ENCODE measurements at regions not wholly inside any gene's neighbourhood (a gene's known extent, or its start where the extent isn't known, plus 50 kb on each side); places are given as distances from the start of the nearest gene placed in this dataset.
"Not testable (repeated sequence)": the region's sequence is repeated elsewhere in the genome, so short reads cannot be mapped to it uniquely, and the experiment has no call there.

- no peak for DNase-seq (ENCODE audit: low read depth, low spot score)
Observed at GRCh38 chr16:22710326-22710725, 103.6 kb upstream of the HS3ST2 start.

- no peak for DNase-seq (ENCODE audit: low read depth, low spot score)
Observed at GRCh38 chr16:22711847-22712246, 102.1 kb upstream of the HS3ST2 start.

GRCh38 chr16:22712471-22712870, 101.5 kb upstream of the HS3ST2 start:
- no peak for DNase-seq (ENCODE audit: low read depth, low spot score)

GRCh38 chr16:22718598-22718997, 95.4 kb upstream of the HS3ST2 start:
- DNase-seq (ENCODE audit: low read depth, low spot score), result not testable (repeated sequence)

- no peak for DNase-seq (ENCODE audit: low read depth, low spot score)
Observed at GRCh38 chr16:22719945-22720344, 94.0 kb upstream of the HS3ST2 start.

GRCh38 chr16:22721511-22722100, 92.4 kb upstream of the HS3ST2 start:
- DNase-seq (ENCODE audit: low read depth, low spot score), result no peak

- not testable (repeated sequence) for DNase-seq (ENCODE audit: low read depth, low spot score)
Observed at GRCh38 chr16:22722551-22723541, 91.1 kb upstream of the HS3ST2 start.

- DNase-seq (ENCODE audit: low read depth, low spot score), result no peak
Observed at GRCh38 chr16:22726868-22727267, 87.1 kb upstream of the HS3ST2 start.

GRCh38 chr16:22727285-22728166, 86.4 kb upstream of the HS3ST2 start:
- no peak for DNase-seq (ENCODE audit: low read depth, low spot score)

GRCh38 chr16:22728167-22728836, 85.7 kb upstream of the HS3ST2 start:
- no peak for DNase-seq (ENCODE audit: low read depth, low spot score)

- DNase-seq (ENCODE audit: low read depth, low spot score), result no peak
Observed at GRCh38 chr16:22732400-22732799, 81.6 kb upstream of the HS3ST2 start.

- DNase-seq (ENCODE audit: low read depth, low spot score), result no peak
Observed at GRCh38 chr16:22732959-22733358, 81.0 kb upstream of the HS3ST2 start.

GRCh38 chr16:22734368-22734767, 79.6 kb upstream of the HS3ST2 start:
- DNase-seq (ENCODE audit: low read depth, low spot score), result no peak

- DNase-seq (ENCODE audit: low read depth, low spot score), result no peak
Observed at GRCh38 chr16:22736791-22737190, 77.2 kb upstream of the HS3ST2 start.

GRCh38 chr16:22739077-22739476, 74.9 kb upstream of the HS3ST2 start:
- DNase-seq (ENCODE audit: low read depth, low spot score), result no peak

- no peak for DNase-seq (ENCODE audit: low read depth, low spot score)
Observed at GRCh38 chr16:22743401-22743800, 70.6 kb upstream of the HS3ST2 start.

GRCh38 chr16:22751104-22751667, 62.8 kb upstream of the HS3ST2 start:
- DNase-seq (ENCODE audit: low read depth, low spot score), result no peak

- no peak for DNase-seq (ENCODE audit: low read depth, low spot score)
Observed at GRCh38 chr16:22751685-22752084, 62.3 kb upstream of the HS3ST2 start.

- no peak for DNase-seq (ENCODE audit: low read depth, low spot score)
Observed at GRCh38 chr16:22753451-22753850, 60.5 kb upstream of the HS3ST2 start.

- no peak for DNase-seq (ENCODE audit: low read depth, low spot score)
Observed at GRCh38 chr16:22754577-22754976, 59.4 kb upstream of the HS3ST2 start.

- DNase-seq (ENCODE audit: low read depth, low spot score), result no peak
Observed at GRCh38 chr16:22757202-22757601, 56.8 kb upstream of the HS3ST2 start.

Measured in pulmonary artery endothelial cell (primary cell).